HG02852 (cell line): ENCODE measurements at regions not wholly inside any gene's neighbourhood (a gene's known extent, or its start where the extent isn't known, plus 50 kb on each side); places are given as distances from the start of the nearest gene placed in this dataset.

Experiments used
- ATAC-seq: cut with Tn5 transposase; IDR thresholded peaks from one replicate; pipeline ENCODE4 v1.9.1; 2021; ENCODE audit warnings: mild to moderate bottlenecking, moderate library complexity; ENCODE audit not compliant: unreplicated experiment

- no peak for ATAC-seq
Measured at GRCh38 chr5:114665551-114665950, 303.7 kb downstream of the KCNN2 start.

- no peak for ATAC-seq
Measured at GRCh38 chr5:114660791-114661190, 298.9 kb downstream of the KCNN2 start.

GRCh38 chr5:114658194-114658593 is 296.3 kb downstream of the KCNN2 start:
- ATAC-seq: no peak

DNA sequence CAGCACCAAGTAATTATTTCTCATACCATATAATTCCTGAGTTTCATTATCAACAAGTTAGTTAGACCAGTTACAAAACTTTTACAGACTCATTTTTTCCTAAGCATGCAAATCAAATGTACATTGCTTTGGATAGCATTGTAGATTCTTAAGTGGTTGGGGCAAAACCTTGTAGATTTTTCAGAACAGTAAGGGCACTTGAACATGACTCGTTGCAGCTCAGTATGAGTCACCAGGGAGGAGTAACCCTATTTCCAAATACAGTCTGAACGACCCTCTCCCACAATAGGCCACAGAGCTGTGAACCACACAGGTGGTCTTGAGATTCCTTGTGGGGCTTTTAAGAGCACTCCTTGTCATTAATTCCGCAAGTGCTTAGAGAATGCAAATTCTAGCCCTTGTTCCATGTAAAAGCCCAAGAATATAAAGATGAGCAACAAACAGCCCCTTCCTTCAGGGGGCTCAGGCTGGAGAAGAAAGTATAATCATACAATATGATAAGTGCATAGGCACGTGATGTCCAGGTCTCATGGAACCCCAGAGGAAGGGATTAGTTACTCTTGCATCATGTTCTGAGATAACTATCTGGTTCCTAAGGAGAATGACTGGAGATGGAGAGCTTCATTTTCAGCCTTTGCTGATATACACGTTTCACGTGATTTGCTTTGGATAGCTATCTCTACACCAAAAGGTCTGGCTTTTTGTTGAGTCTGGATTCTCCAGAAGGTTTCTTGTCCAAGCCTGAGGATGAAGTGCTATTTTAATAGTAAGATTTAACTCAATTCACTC is 295.7 kb downstream of the KCNN2 start:
- no peak for ATAC-seq

GRCh38 chr5:114649878-114650277 is 288.0 kb downstream of the KCNN2 start:
- no peak for ATAC-seq

DNA sequence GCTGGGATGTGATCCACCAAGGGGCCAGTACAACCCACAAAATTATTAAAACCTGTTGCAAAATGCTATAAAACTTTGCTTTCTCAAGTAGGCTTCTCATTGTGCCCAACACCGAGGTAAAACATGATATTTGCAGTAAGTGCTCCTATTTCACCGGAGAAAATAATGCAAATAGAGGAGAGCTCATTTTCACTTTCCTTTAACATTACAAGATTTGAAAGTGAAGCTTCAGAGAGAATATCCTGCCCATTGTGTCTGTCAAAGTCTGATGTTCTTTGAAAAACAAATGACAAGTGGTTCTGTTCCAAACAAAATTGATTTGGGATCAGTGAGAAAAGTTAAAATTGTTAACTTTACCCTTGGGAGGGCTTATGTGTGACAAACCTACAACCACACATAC is 287.1 kb downstream of the KCNN2 start:
- no peak for ATAC-seq

DNA sequence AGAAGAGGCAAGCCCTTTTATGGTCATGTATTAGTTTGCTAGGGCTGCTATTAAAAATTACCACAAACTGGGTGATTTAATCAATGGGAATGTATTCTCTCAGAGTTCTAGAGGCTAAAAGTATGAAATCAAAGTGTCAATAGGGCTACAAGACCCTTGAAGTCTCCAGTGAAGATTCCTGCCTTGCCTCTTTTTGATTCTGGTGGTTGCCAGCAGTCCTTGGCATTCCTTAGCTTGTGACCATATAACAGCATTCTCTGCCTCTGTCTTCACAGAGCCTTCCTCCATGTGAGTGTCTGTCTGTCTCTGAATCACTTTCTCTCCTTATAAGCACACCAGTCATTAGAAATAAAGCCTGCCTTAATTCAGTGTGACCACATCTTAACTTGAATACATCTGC is 282.7 kb downstream of the KCNN2 start:
- no peak for ATAC-seq

GRCh38 chr5:114636271-114636670 is 274.4 kb downstream of the KCNN2 start:
- no peak for ATAC-seq

- ATAC-seq: no peak
Measured at GRCh38 chr5:114634967-114635901, 273.4 kb downstream of the KCNN2 start.

DNA sequence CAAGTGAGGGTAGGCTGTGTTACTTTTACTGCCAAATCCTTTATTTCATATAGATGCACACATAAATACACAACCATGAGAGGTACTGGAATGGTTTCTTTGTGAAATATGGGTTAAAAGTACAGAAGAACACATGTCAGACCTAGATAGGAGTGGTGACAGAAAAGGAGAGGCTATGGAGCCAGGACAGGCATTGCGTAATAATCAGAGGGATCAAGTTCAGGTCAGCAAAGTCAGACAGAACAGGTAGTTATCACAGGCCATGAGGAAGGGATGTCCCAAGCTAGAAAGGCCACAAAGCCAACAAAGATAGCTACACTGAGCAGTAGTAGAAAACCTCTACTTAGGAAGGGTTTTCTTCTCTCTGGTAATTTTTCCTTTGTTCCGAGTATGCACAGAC is 272.6 kb downstream of the KCNN2 start:
- no peak for ATAC-seq

GRCh38 chr5:114612406-114612805 is 250.5 kb downstream of the KCNN2 start:
- ATAC-seq: no peak

DNA sequence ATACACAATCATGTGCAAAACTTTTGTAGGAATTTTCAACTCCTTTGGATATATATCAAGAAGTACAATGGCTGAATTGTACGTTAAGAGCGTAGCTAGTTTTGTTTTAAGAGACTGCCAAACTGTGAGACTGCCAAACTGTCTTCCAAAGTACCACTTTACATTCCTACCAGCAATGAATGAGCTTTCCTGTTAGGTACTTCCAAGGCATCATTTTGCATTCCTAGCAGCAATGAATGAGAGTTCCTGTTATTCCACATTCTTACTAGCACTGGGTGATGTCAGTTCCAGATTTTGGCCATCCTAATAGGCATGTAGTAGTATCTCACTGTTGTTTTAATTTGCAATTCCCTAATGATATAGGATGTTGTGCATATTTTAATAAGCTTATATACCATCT is 219.3 kb downstream of the KCNN2 start:
- no peak for ATAC-seq

DNA sequence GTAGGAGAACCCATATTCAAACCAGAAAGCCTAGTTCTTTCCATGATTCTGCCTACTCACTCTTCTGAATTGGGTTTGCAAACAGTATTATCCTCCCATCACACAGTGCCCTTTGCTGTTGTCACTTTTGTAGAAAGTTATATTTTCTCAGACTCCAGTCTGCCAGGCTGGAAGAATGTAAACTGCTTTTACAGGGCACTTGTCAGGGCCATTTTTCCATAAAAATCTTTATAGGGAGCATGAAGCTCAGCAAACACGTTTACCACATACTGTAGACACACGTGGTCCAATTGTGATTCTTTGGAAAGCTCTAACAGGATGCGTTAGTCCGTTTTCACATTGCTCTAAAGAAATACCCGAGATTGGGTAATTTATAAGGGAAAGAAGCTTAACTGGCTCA is 204.0 kb downstream of the KCNN2 start:
- ATAC-seq: no peak

- ATAC-seq: no peak
Measured at GRCh38 chr5:114565139-114565538, 203.3 kb downstream of the KCNN2 start.

GRCh38 chr5:114561415-114561814 is 199.5 kb downstream of the KCNN2 start:
- ATAC-seq: no peak
